AG09309 (cell line): ENCODE measurements at regions not wholly inside any gene's neighbourhood (a gene's known extent, or its start where the extent isn't known, plus 50 kb on each side); places are given as distances from the start of the nearest gene placed in this dataset.

Source experiments
- DNase-seq: peaks from one replicate; pipeline ENCODE4 v3.0.0-alpha.2; 2010; ENCODE audit warnings: low read depth
- H3K4me3 ChIP-seq: 2 replicates; pipeline ENCODE4 v1.5.1; 2011; ENCODE audit warnings: mild to moderate bottlenecking, low read depth, low read length, moderate library complexity; ENCODE audit not compliant: control insufficient read depth
- CTCF ChIP-seq: IDR thresholded peaks from 2 replicates; pipeline ENCODE4 v1.5.1; 2011; ENCODE audit warnings: mild to moderate bottlenecking, low read depth, low read length, inconsistent platforms; ENCODE audit not compliant: insufficient read depth, control insufficient read depth; ENCODE audit errors: missing control alignments

GRCh38 chr4:153064571-153064970 lies 128.4 kb downstream of the FHDC1 start:
- no peak for DNase-seq
- no peak for TF ChIP-seq CTCF
- no peak overlapping the region for H3K4me3 ChIP-seq

GRCh38 chr4:153065276-153065675 lies 129.2 kb downstream of the FHDC1 start:
- no peak overlapping the region for H3K4me3 ChIP-seq
- TF ChIP-seq CTCF: no peak
- DNase-seq: no peak

- DNase-seq: no peak
- no peak overlapping the region for H3K4me3 ChIP-seq
- no peak for TF ChIP-seq CTCF
Observed at GRCh38 chr4:153067376-153067775, 131.3 kb downstream of the FHDC1 start.

- no peak overlapping the region for H3K4me3 ChIP-seq
- DNase-seq: no peak
- no peak for TF ChIP-seq CTCF
Observed at GRCh38 chr4:153068751-153069150, 132.6 kb downstream of the FHDC1 start.

- no peak overlapping the region for H3K4me3 ChIP-seq
- TF ChIP-seq CTCF: no peak
- DNase-seq: no peak
Observed at GRCh38 chr4:153071958-153072598, 132.2 kb upstream of the TRIM2 start.

- TF ChIP-seq CTCF: no peak
- no peak overlapping the region for H3K4me3 ChIP-seq
- no peak for DNase-seq
Observed at GRCh38 chr4:153072661-153073060, 131.6 kb upstream of the TRIM2 start.

- DNase-seq: no peak
- no peak overlapping the region for H3K4me3 ChIP-seq
- no peak for TF ChIP-seq CTCF
Observed at GRCh38 chr4:153074486-153074885, 129.8 kb upstream of the TRIM2 start.
